Stomach (tissue), 4 donors: ENCODE measurements at regions not wholly inside any gene's neighbourhood (a gene's known extent, or its start where the extent isn't known, plus 50 kb on each side); places are given as distances from the start of the nearest gene placed in this dataset.

ENCODE experiments used
- POLR2A ChIP-seq, 4 donors: fragments of 450-650 bp; IDR thresholded peaks; one replicate each; pipeline ENCODE4 v1.6.1; 2016; ENCODE audit warnings: antibody characterized with exemption in 4 of 4, control low read depth in 2 of 4, mild to moderate bottlenecking in 1 of 4, moderate library complexity in 1 of 4
- POLR2AphosphoS5 ChIP-seq, 3 donors: sonication (generic); formaldehyde crosslinking; IDR thresholded peaks; one replicate each; pipeline ENCODE4 v1.6.1; 2016; ENCODE audit warnings: antibody characterized with exemption in 3 of 3
- TF ChIP-seq, protein P1 (sequence below), 7 experiments: fragments of 450-650 bp in 4 of 7; fragments of 200-600 bp in 3 of 7; sonication (generic) in 3 of 7; IDR thresholded peaks; one replicate each; pipeline ENCODE4 v1.5.1; 2016 to 2019; ENCODE audit warnings: antibody characterized with exemption in 7 of 7, control low read depth in 2 of 7, mild to moderate bottlenecking in 1 of 7

DNA sequence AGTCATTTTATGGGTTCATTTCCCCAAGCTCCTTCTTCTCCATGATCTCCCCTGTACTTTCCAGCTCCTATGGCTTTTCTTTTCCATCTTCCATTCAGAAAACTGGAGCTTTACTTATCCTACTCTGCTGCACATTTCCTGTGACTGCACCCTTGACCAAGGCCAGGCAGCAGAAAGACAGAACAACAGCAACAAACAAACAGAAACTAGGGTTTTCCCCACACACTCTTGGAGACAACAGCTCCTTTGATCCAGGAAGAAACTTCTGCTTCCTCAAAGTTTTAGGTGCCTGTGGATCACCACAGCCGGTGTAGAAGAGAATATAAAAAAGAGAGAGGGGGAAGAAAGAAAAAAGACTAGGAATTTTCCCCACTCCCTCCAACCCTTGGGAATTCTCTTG lies 342.3 kb upstream of the CFAP20DC start:
- TF ChIP-seq POLR2A (IDR thresholded peaks at IDR 0.05) (no peak), POLR2AphosphoS5 (IDR thresholded peaks at IDR 0.05) (no peak)
- TF ChIP-seq, protein P1, sequence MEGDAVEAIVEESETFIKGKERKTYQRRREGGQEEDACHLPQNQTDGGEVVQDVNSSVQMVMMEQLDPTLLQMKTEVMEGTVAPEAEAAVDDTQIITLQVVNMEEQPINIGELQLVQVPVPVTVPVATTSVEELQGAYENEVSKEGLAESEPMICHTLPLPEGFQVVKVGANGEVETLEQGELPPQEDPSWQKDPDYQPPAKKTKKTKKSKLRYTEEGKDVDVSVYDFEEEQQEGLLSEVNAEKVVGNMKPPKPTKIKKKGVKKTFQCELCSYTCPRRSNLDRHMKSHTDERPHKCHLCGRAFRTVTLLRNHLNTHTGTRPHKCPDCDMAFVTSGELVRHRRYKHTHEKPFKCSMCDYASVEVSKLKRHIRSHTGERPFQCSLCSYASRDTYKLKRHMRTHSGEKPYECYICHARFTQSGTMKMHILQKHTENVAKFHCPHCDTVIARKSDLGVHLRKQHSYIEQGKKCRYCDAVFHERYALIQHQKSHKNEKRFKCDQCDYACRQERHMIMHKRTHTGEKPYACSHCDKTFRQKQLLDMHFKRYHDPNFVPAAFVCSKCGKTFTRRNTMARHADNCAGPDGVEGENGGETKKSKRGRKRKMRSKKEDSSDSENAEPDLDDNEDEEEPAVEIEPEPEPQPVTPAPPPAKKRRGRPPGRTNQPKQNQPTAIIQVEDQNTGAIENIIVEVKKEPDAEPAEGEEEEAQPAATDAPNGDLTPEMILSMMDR (IDR thresholded peaks at IDR 0.05): no peak
